ENCODE measurements at regions not wholly inside any gene's neighbourhood (a gene's known extent, or its start where the extent isn't known, plus 50 kb on each side); places are given as distances from the start of the nearest gene placed in this dataset.
"Not testable (repeated sequence)": the region's sequence is repeated elsewhere in the genome, so short reads cannot be mapped to it uniquely, and the experiment has no call there.

GRCh38 chr7:103227787-103228186, 69.4 kb upstream of the PMPCB start:
- TF ChIP-seq CTCF, POLR2A (IDR thresholded peaks at IDR 0.05): not testable (repeated sequence)

All from heart left ventricle (tissue), 13 donors.